ENCODE measurements at regions not wholly inside any gene's neighbourhood (a gene's known extent, or its start where the extent isn't known, plus 50 kb on each side); places are given as distances from the start of the nearest gene placed in this dataset.
"Not testable (repeated sequence)": the region's sequence is repeated elsewhere in the genome, so short reads cannot be mapped to it uniquely, and the experiment has no call there.

- DNase-seq: peak in 1 of 2 donors; percentile 36
- H3K4me1 ChIP-seq (ENCODE audit: control insufficient read depth in 1 of 2, insufficient read depth in 2 of 2, low read length in 2 of 2); H3K4me3 ChIP-seq (ENCODE audit: low read length in 2 of 2); intact Hi-C loops (cut with DNase I); ATAC-seq (ENCODE audit: low FRiP score); H3K27me3 ChIP-seq (ENCODE audit: control insufficient read depth in 1 of 2, insufficient read depth in 2 of 2, low read length in 1 of 2); H3K27ac ChIP-seq (ENCODE audit: low read depth in 1 of 2, low read length in 2 of 2); H3K36me3 ChIP-seq (ENCODE audit: control insufficient read depth in 1 of 2, insufficient read depth in 2 of 2, low read length in 1 of 2); H3K9me3 ChIP-seq (ENCODE audit: control insufficient read depth, low read length): not testable (repeated sequence)
- 98 to 99% methylated on average over 17 to 23 of the region's 23 CpGs for WGBS, 2 donors
These were observed 351.8 kb upstream of the CITED2 start for GRCh38 chr6:139726272-139726671.

- H3K27me3 ChIP-seq (ENCODE audit: control insufficient read depth in 1 of 2, insufficient read depth in 2 of 2, low read length in 1 of 2): no peaks in the 10 kb centered on the region
- no peak overlapping the region for H3K4me3 ChIP-seq (ENCODE audit: low read length in 2 of 2)
- DNase-seq (no peak), ATAC-seq (ENCODE audit: low FRiP score) (no peak)
- H3K27ac ChIP-seq (ENCODE audit: low read depth in 1 of 2, low read length in 2 of 2): no peak overlapping the region
- intact Hi-C loops (cut with DNase I): no loop called here
- no peaks in the 10 kb centered on the region for H3K9me3 ChIP-seq (ENCODE audit: control insufficient read depth, low read length)
- H3K36me3 ChIP-seq (ENCODE audit: control insufficient read depth in 1 of 2, insufficient read depth in 2 of 2, low read length in 1 of 2): no peaks in the 10 kb centered on the region
- WGBS, 2 donors: 77 to 83% methylated on average over 3 of the region's 3 CpGs
- no peaks in the 10 kb centered on the region for H3K4me1 ChIP-seq (ENCODE audit: control insufficient read depth in 1 of 2, insufficient read depth in 2 of 2, low read length in 2 of 2)
These were observed 348.1 kb upstream of the CITED2 start for GRCh38 chr6:139722530-139722929.

- Histone ChIP-seq H3K36me3 (ENCODE audit: control insufficient read depth in 1 of 2, insufficient read depth in 2 of 2, low read length in 1 of 2) (no peaks in the 10 kb centered on the region), H3K27ac (ENCODE audit: low read depth in 1 of 2, low read length in 2 of 2) (no peak overlapping the region), H3K9me3 (ENCODE audit: control insufficient read depth, low read length) (no peaks in the 10 kb centered on the region), H3K4me3 (ENCODE audit: low read length in 2 of 2) (no peak overlapping the region), H3K27me3 (ENCODE audit: control insufficient read depth in 1 of 2, insufficient read depth in 2 of 2, low read length in 1 of 2) (no peaks in the 10 kb centered on the region), H3K4me1 (ENCODE audit: control insufficient read depth in 1 of 2, insufficient read depth in 2 of 2, low read length in 2 of 2) (no peaks in the 10 kb centered on the region)
- 74 to 76% methylated on average over 3 of the region's 3 CpGs for WGBS, 2 donors
- ATAC-seq (ENCODE audit: low FRiP score) (no peak), DNase-seq (no peak)
- intact Hi-C loops (cut with DNase I): no loop called here
These were observed 347.5 kb upstream of the CITED2 start for GRCh38 chr6:139721954-139722353.

GRCh38 chr6:139713900-139714506 lies 339.6 kb upstream of the CITED2 start:
- no peaks in the 10 kb centered on the region for H3K36me3 ChIP-seq (ENCODE audit: control insufficient read depth in 1 of 2, insufficient read depth in 2 of 2, low read length in 1 of 2)
- no peak overlapping the region for H3K4me3 ChIP-seq (ENCODE audit: low read length in 2 of 2)
- H3K27me3 ChIP-seq (ENCODE audit: control insufficient read depth in 1 of 2, insufficient read depth in 2 of 2, low read length in 1 of 2): no peaks in the 10 kb centered on the region
- no peaks in the 10 kb centered on the region for H3K9me3 ChIP-seq (ENCODE audit: control insufficient read depth, low read length)
- ATAC-seq (ENCODE audit: low FRiP score): no peak
- intact Hi-C loops (cut with DNase I): no loop called here
- no peak for DNase-seq
- 88 to 91% methylated on average over 4 of the region's 4 CpGs for WGBS, 2 donors
- no peak overlapping the region for H3K27ac ChIP-seq (ENCODE audit: low read depth in 1 of 2, low read length in 2 of 2)
- H3K4me1 ChIP-seq (ENCODE audit: control insufficient read depth in 1 of 2, insufficient read depth in 2 of 2, low read length in 2 of 2): no peaks in the 10 kb centered on the region

- no peaks in the 10 kb centered on the region for H3K36me3 ChIP-seq (ENCODE audit: control insufficient read depth in 1 of 2, insufficient read depth in 2 of 2, low read length in 1 of 2)
- intact Hi-C loops (cut with DNase I): no loop called here
- no peaks in the 10 kb centered on the region for H3K4me1 ChIP-seq (ENCODE audit: control insufficient read depth in 1 of 2, insufficient read depth in 2 of 2, low read length in 2 of 2)
- no peaks in the 10 kb centered on the region for H3K27me3 ChIP-seq (ENCODE audit: control insufficient read depth in 1 of 2, insufficient read depth in 2 of 2, low read length in 1 of 2)
- H3K27ac ChIP-seq (ENCODE audit: low read depth in 1 of 2, low read length in 2 of 2): no peak overlapping the region
- ATAC-seq (ENCODE audit: low FRiP score) (no peak), DNase-seq (no peak)
- no peaks in the 10 kb centered on the region for H3K9me3 ChIP-seq (ENCODE audit: control insufficient read depth, low read length)
- 94 to 95% methylated on average over 3 of the region's 3 CpGs for WGBS, 2 donors
- H3K4me3 ChIP-seq (ENCODE audit: low read length in 2 of 2): no peak overlapping the region
These were observed 339.0 kb upstream of the CITED2 start for GRCh38 chr6:139713424-139713823.

- Histone ChIP-seq H3K4me1 (ENCODE audit: control insufficient read depth in 1 of 2, insufficient read depth in 2 of 2, low read length in 2 of 2) (peaks cover 0 to 3% of the 10 kb centered on the region in 2 donors), H3K27me3 (ENCODE audit: control insufficient read depth in 1 of 2, insufficient read depth in 2 of 2, low read length in 1 of 2) (no peaks in the 10 kb centered on the region), H3K36me3 (ENCODE audit: control insufficient read depth in 1 of 2, insufficient read depth in 2 of 2, low read length in 1 of 2) (no peaks in the 10 kb centered on the region), H3K27ac (ENCODE audit: low read depth in 1 of 2, low read length in 2 of 2) (no peak overlapping the region), H3K4me3 (ENCODE audit: low read length in 2 of 2) (no peak overlapping the region), H3K9me3 (ENCODE audit: control insufficient read depth, low read length) (no peaks in the 10 kb centered on the region)
- intact Hi-C loops (cut with DNase I): no loop called here
- no peak for DNase-seq
- ATAC-seq (ENCODE audit: low FRiP score): no peak
- 90 to 93% methylated on average over 3 of the region's 3 CpGs for WGBS, 2 donors
These were observed 338.4 kb upstream of the CITED2 start for GRCh38 chr6:139712830-139713229.

- H3K4me1 ChIP-seq (ENCODE audit: control insufficient read depth in 1 of 2, insufficient read depth in 2 of 2, low read length in 2 of 2): peaks cover 0 to 3% of the 10 kb centered on the region in 2 donors
- no peaks in the 10 kb centered on the region for H3K27me3 ChIP-seq (ENCODE audit: control insufficient read depth in 1 of 2, insufficient read depth in 2 of 2, low read length in 1 of 2)
- H3K36me3 ChIP-seq (ENCODE audit: control insufficient read depth in 1 of 2, insufficient read depth in 2 of 2, low read length in 1 of 2): no peaks in the 10 kb centered on the region
- H3K27ac ChIP-seq (ENCODE audit: low read depth in 1 of 2, low read length in 2 of 2): no peak overlapping the region
- ATAC-seq (ENCODE audit: low FRiP score) (no peak), DNase-seq (no peak)
- no peaks in the 10 kb centered on the region for H3K9me3 ChIP-seq (ENCODE audit: control insufficient read depth, low read length)
- H3K4me3 ChIP-seq (ENCODE audit: low read length in 2 of 2): no peak overlapping the region
- intact Hi-C loops (cut with DNase I): no loop called here
- 88 to 90% methylated on average over 2 of the region's 2 CpGs for WGBS, 2 donors
These were observed 337.5 kb upstream of the CITED2 start for GRCh38 chr6:139711804-139712585.

- no peaks in the 10 kb centered on the region for H3K9me3 ChIP-seq (ENCODE audit: control insufficient read depth, low read length)
These were observed 336.1 kb upstream of the CITED2 start for GRCh38 chr6:139710556-139710955.

More at GRCh38 chr6:139710556-139710955, 336.1 kb upstream of the CITED2 start:
- ATAC-seq (ENCODE audit: low FRiP score) (no peak), DNase-seq (no peak)
- intact Hi-C loops (cut with DNase I): no loop called here
- no peak overlapping the region for H3K4me3 ChIP-seq (ENCODE audit: low read length in 2 of 2)
- no peaks in the 10 kb centered on the region for H3K27me3 ChIP-seq (ENCODE audit: control insufficient read depth in 1 of 2, insufficient read depth in 2 of 2, low read length in 1 of 2)
- no peaks in the 10 kb centered on the region for H3K36me3 ChIP-seq (ENCODE audit: control insufficient read depth in 1 of 2, insufficient read depth in 2 of 2, low read length in 1 of 2)
- peaks cover 0 to 3% of the 10 kb centered on the region in 2 donors for H3K4me1 ChIP-seq (ENCODE audit: control insufficient read depth in 1 of 2, insufficient read depth in 2 of 2, low read length in 2 of 2)
- H3K27ac ChIP-seq (ENCODE audit: low read depth in 1 of 2, low read length in 2 of 2): no peak overlapping the region
